Calu3 (cell line): ENCODE measurements at regions not wholly inside any gene's neighbourhood (a gene's known extent, or its start where the extent isn't known, plus 50 kb on each side); places are given as distances from the start of the nearest gene placed in this dataset.

ENCODE experiments used
- BruUV-seq: library from RNA; stranded (reverse); fragments of 400-500 nt; replicated peaks from 2 replicates; lab custom pipeline; 2021; lab: Mats Ljungman, UMichigan
- CTCF ChIA-PET: fragments of 300-600 bp; sonication (Branson Sonifier 250); formaldehyde crosslinking; loops from one replicate; lab custom pipeline; 2022; ENCODE audit warnings: antibody characterized with exemption; lab: Charles Lee
- DNase-seq: peaks from one replicate; pipeline ENCODE4 v3.0.0; 2022
- H3K27ac Mint-ChIP-seq: one replicate; pipeline ENCODE4 v1.8.0; 2022; ENCODE audit warnings: mixed read lengths; ENCODE audit not compliant: unreplicated experiment
- H3K27me3 Mint-ChIP-seq: one replicate; pipeline ENCODE4 v1.8.0; 2022; ENCODE audit warnings: mixed read lengths; ENCODE audit not compliant: unreplicated experiment
- H3K36me3 Mint-ChIP-seq: one replicate; pipeline ENCODE4 v1.8.0; 2022; ENCODE audit warnings: mild to moderate bottlenecking, moderate library complexity, mixed read lengths; ENCODE audit not compliant: insufficient read depth, unreplicated experiment
- H3K4me1 Mint-ChIP-seq: one replicate; pipeline ENCODE4 v1.8.0; 2022; ENCODE audit warnings: mild to moderate bottlenecking, low read depth, mixed read lengths; ENCODE audit not compliant: unreplicated experiment
- H3K4me3 Mint-ChIP-seq: one replicate; pipeline ENCODE4 v1.8.0; 2022; ENCODE audit warnings: mild to moderate bottlenecking, low read depth, moderate library complexity, mixed read lengths; ENCODE audit not compliant: unreplicated experiment
- H3K9me3 Mint-ChIP-seq: one replicate; pipeline ENCODE4 v1.8.0; 2022; ENCODE audit warnings: low read depth, mixed read lengths; ENCODE audit not compliant: unreplicated experiment
- intact Hi-C: fragments of 100-400 bp; cut with micrococcal nuclease; formaldehyde crosslinking; loops from one replicate; pipeline ENCODE4 v1.10.0; 2022; ENCODE audit not compliant: unreplicated experiment
- TF ChIP-seq, protein P1 (sequence below): fragments of 200-600 bp; IDR thresholded peaks from one replicate; pipeline ENCODE4 v1.8.0; 2022; ENCODE audit warnings: antibody characterized with exemption; ENCODE audit not compliant: unreplicated experiment

DNA sequence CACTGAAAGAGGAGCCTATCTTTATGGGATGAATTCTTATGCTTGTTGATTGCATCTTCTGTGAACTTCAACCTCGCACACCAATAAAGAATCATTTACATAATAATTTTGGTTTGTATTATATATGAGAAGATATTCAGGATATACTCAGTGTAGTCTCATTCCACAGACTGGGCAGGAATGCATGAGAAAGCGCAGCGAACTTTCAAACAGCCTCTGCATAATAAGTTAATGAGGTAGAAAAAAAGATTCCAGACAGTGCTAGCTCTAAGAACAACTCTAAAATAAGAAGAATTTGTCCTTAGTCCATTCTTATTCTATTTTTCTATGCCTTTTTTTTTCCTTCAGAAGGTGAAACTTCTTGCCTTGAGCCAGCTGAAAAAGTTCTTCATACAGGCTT lies 224.3 kb upstream of the CTSO start:
- TF ChIP-seq, protein P1, sequence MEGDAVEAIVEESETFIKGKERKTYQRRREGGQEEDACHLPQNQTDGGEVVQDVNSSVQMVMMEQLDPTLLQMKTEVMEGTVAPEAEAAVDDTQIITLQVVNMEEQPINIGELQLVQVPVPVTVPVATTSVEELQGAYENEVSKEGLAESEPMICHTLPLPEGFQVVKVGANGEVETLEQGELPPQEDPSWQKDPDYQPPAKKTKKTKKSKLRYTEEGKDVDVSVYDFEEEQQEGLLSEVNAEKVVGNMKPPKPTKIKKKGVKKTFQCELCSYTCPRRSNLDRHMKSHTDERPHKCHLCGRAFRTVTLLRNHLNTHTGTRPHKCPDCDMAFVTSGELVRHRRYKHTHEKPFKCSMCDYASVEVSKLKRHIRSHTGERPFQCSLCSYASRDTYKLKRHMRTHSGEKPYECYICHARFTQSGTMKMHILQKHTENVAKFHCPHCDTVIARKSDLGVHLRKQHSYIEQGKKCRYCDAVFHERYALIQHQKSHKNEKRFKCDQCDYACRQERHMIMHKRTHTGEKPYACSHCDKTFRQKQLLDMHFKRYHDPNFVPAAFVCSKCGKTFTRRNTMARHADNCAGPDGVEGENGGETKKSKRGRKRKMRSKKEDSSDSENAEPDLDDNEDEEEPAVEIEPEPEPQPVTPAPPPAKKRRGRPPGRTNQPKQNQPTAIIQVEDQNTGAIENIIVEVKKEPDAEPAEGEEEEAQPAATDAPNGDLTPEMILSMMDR, result no peak
- Mint-ChIP-seq H3K27ac (no peak overlapping the region), H3K27me3 (no peaks in the 10 kb centered on the region), H3K36me3 (no peaks in the 10 kb centered on the region), H3K4me3 (no peak overlapping the region), H3K9me3 (no peaks in the 10 kb centered on the region), H3K4me1 (no peaks in the 10 kb centered on the region)
- no peak for DNase-seq
- no TSS peak for BruUV-seq
- CTCF ChIA-PET, result interaction anchor here (0.9 kb wide), 1 partner anchor 8 kb away, joined by 3 read pairs; no protein-coding TSS in a partner anchor
- intact Hi-C loops, result no loop called here

DNA sequence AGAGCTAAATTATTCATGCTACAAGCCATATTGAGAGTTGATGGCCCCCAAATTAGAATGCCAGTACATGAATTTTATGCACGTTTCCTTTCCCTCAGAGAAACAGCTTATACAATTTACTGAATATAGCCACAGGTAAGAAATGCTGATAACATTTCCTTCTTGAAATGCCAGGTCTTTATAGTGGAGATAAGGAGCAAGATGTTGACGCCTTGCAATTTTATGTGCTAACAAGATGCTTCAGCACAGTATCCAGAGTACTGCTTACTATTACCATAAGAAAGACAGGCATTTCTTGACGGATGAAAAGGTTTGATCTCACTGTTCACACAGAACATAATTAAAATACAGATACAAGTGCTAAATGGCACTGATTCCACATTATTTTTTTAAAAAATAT lies 223.2 kb upstream of the CTSO start:
- Mint-ChIP-seq H3K36me3 (no peaks in the 10 kb centered on the region), H3K27me3 (no peaks in the 10 kb centered on the region), H3K9me3 (no peaks in the 10 kb centered on the region), H3K4me1 (no peaks in the 10 kb centered on the region), H3K27ac (no peak overlapping the region), H3K4me3 (no peak overlapping the region)
- no TSS peak for BruUV-seq
- DNase-seq, result no peak
- intact Hi-C loops, result no loop called here
- TF ChIP-seq, protein P1, result no peak
- CTCF ChIA-PET, result no interaction called here

DNA sequence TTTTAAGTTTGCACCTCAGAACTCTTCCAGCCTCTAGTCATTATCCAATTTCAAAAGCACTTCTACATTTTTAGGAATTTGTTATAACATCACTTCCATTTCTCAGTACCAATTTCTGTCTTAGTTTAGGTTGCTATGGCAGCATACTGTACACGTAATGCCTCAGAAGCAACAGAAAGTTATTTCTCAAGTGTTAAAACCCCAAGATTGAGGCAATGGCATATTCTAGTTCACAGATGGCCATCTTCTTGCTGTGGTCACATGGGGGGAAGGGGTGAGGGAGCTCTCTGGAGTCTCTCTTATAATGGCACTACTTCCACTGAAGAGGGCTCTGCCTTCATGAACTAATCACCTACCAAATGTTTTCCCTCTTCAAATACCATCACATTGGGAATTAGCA lies 220.3 kb upstream of the CTSO start:
- Mint-ChIP-seq H3K9me3 (no peaks in the 10 kb centered on the region), H3K36me3 (no peaks in the 10 kb centered on the region), H3K27ac (no peak overlapping the region), H3K4me3 (no peak overlapping the region), H3K4me1 (peaks cover 7% of the 10 kb centered on the region), H3K27me3 (no peaks in the 10 kb centered on the region)
- intact Hi-C loops, result no loop called here
- TF ChIP-seq, protein P1, result no peak
- DNase-seq, result no peak
- CTCF ChIA-PET, result no interaction called here
- no TSS peak for BruUV-seq

DNA sequence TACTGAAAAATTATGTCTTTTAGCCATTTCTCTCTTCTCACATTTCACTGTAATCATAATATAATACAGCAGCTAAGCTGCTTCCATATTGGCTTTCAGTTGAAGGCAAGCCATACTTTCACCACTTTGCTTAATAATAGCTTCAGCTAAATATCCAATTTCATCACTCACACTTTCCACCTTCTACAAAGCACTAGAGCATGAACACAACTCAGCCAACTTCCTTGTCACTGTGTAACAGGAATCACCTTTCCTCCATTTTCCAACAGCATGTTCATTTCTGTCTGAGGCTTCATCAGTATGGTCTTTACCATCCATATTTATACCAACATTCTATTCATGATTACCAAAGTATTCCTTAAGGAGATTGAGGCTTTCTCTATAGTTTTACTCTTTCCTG lies 219.8 kb upstream of the CTSO start:
- no peaks in the 10 kb centered on the region for H3K9me3 Mint-ChIP-seq
- H3K27ac Mint-ChIP-seq, result no peak overlapping the region
- H3K27me3 Mint-ChIP-seq, result no peaks in the 10 kb centered on the region
- BruUV-seq, result no TSS peak
- CTCF ChIA-PET, result no interaction called here
- intact Hi-C loops, result no loop called here
- TF ChIP-seq, protein P1, result no peak
- H3K36me3 Mint-ChIP-seq, result no peaks in the 10 kb centered on the region
- H3K4me1 Mint-ChIP-seq, result peaks cover 11% of the 10 kb centered on the region
- DNase-seq, result no peak
- H3K4me3 Mint-ChIP-seq, result no peak overlapping the region
